Peyer's patch (tissue), 4 donors: ENCODE measurements at regions not wholly inside any gene's neighbourhood (a gene's known extent, or its start where the extent isn't known, plus 50 kb on each side); places are given as distances from the start of the nearest gene placed in this dataset.

Source experiments
- CTCF ChIP-seq, 6 experiments: fragments of 450-650 bp in 4 of 6; fragments of 200-600 bp in 2 of 6; sonication (generic) in 1 of 6; IDR thresholded peaks; one replicate each; pipeline ENCODE4 v1.5.1; 2017 to 2019; ENCODE audit warnings: antibody characterized with exemption in 6 of 6, mild to moderate bottlenecking in 3 of 6, moderate library complexity in 1 of 6
- POLR2A ChIP-seq, 2 donors: fragments of 450-650 bp; IDR thresholded peaks; one replicate each; pipeline ENCODE4 v1.5.1; 2017; ENCODE audit warnings: antibody characterized with exemption in 2 of 2, mild to moderate bottlenecking in 2 of 2, moderate library complexity in 2 of 2

GRCh38 chr4:156186111-156186510 lies 232.4 kb upstream of the CTSO start:
- TF ChIP-seq CTCF (IDR thresholded peaks at IDR 0.05) (no peak), POLR2A (IDR thresholded peaks at IDR 0.05) (no peak)
